K562 (cell line): ENCODE measurements at regions not wholly inside any gene's neighbourhood (a gene's known extent, or its start where the extent isn't known, plus 50 kb on each side); places are given as distances from the start of the nearest gene placed in this dataset.

ENCODE experiments used
- ATAC-seq: fragments of 200-7000 bp; cut with Tn5 transposase; 3 replicates; pipeline ENCODE4 v1.9.1; 2020; ENCODE audit warnings: moderate library complexity
- BruUV-seq: library from RNA; stranded (reverse); fragments of 400-500 nt; replicated peaks from 2 replicates; lab custom pipeline; 2021; lab: Mats Ljungman, UMichigan
- CTCF ChIA-PET: fragments of 300-600 bp; formaldehyde crosslinking; extraction: SDS; loops from one replicate; lab custom pipeline; 2021; ENCODE audit warnings: low intra/inter-chr PET ratio; lab: Yijun Ruan, JAX
- POLR2A ChIA-PET: fragments of 300-600, 350-650 bp; sonication (Branson Sonifier 250); formaldehyde crosslinking; extraction: SDS; loops from one replicate; lab custom pipeline; 2021; ENCODE audit warnings: antibody characterized with exemption, inconsistent platforms; lab: Yijun Ruan, JAX
- DNase-seq, 4 experiments: peaks; one replicate each; pipeline versions ENCODE4 v3.0.0 to v3.0.0-alpha.2; 2011 to 2018; ENCODE audit warnings: low spot score in 3 of 4, mixed read lengths in 3 of 4; ENCODE audit errors: extremely low read depth in 1 of 4
- FAIRE-seq: peaks from 2 replicates; lab custom pipeline; 2011; peaks lifted over from hg19 to GRCh38; lab: Jason Lieb, UNC
- H2AFZ ChIP-seq: 2 replicates; pipeline ENCODE4 v1.6.0; 2011; ENCODE audit warnings: low read depth, low read length, control low read depth, inconsistent platforms
- H3K27ac ChIP-seq: fragments of 200-600 bp; 3 replicates; pipeline ENCODE4 v1.8.0; 2011; ENCODE audit warnings: low read depth, mild to moderate bottlenecking, control low read depth, inconsistent platforms, low read length, moderate library complexity, mixed read lengths; ENCODE audit errors: extremely low read depth
- H3K27me3 ChIP-seq, 2 experiments: fragments of 300-600 bp in 1 of 2; 2 replicates in 1 of 2; 3 replicates in 1 of 2; pipeline versions ENCODE4 v1.6.0 to v1.8.0; 2011; ENCODE audit warnings: inconsistent platforms in 2 of 2, low read length in 2 of 2, mild to moderate bottlenecking in 1 of 2, mixed read lengths in 1 of 2, moderate library complexity in 1 of 2; ENCODE audit not compliant: control insufficient read depth in 2 of 2, insufficient read depth in 2 of 2
- H3K36me3 ChIP-seq: fragments of 300-600 bp; 3 replicates; pipeline ENCODE4 v1.8.0; 2011; ENCODE audit warnings: mild to moderate bottlenecking, low read length, inconsistent platforms; ENCODE audit not compliant: control insufficient read depth, insufficient read depth
- H3K4me1 ChIP-seq, 2 experiments: fragments of 200-600 bp in 1 of 2; replicated peaks in 1 of 2; 2 replicates in 1 of 2; 3 replicates in 1 of 2; pipeline versions ENCODE4 v1.5.1 to v1.8.0; 2011; ENCODE audit warnings: inconsistent platforms in 2 of 2, low read length in 2 of 2, mild to moderate bottlenecking in 1 of 2, mixed read lengths in 1 of 2, moderate library complexity in 1 of 2; ENCODE audit not compliant: control insufficient read depth in 2 of 2, insufficient read depth in 2 of 2
- H3K4me2 ChIP-seq: 2 replicates; pipeline ENCODE4 v1.6.1; 2011; ENCODE audit warnings: low read length, control low read depth, inconsistent platforms, mixed read lengths; ENCODE audit not compliant: insufficient read depth
- H3K4me3 ChIP-seq: fragments of 200-600 bp; sonication (generic), shearing (Covaris generic); 2 replicates; pipeline ENCODE4 v1.5.1; 2016; ENCODE audit warnings: control low read depth, inconsistent platforms
- H3K79me2 ChIP-seq: fragments of 200-600 bp; 3 replicates; pipeline ENCODE4 v1.8.0; 2011; ENCODE audit warnings: low read length, inconsistent platforms; ENCODE audit not compliant: control insufficient read depth, insufficient read depth
- H3K9ac ChIP-seq, 2 experiments: 2 replicates each; pipeline versions ENCODE4 v1.6.0 to v1.6.1; 2011; ENCODE audit warnings: low read depth in 2 of 2, low read length in 2 of 2, control low read depth in 1 of 2, inconsistent platforms in 1 of 2, mild to moderate bottlenecking in 1 of 2, mixed read lengths in 1 of 2; ENCODE audit not compliant: insufficient read depth in 1 of 2
- H3K9me1 ChIP-seq: one replicate; pipeline ENCODE4 v1.6.0; 2011; ENCODE audit warnings: inconsistent platforms, mild to moderate bottlenecking, low read length, moderate library complexity; ENCODE audit not compliant: control insufficient read depth, insufficient read depth
- H3K9me3 ChIP-seq: replicated peaks from 2 replicates; pipeline ENCODE4 v1.5.1; 2011; ENCODE audit warnings: low read depth, low read length, inconsistent platforms; ENCODE audit not compliant: control insufficient read depth, insufficient read depth
- H4K20me1 ChIP-seq: replicated peaks from 2 replicates; pipeline ENCODE4 v1.6.1; 2011; ENCODE audit warnings: low read length, inconsistent platforms, mixed read lengths; ENCODE audit not compliant: control insufficient read depth, insufficient read depth
- C11orf30 ChIP-seq: fragments of 450-650 bp; IDR thresholded peaks from 2 replicates; pipeline ENCODE4 v1.6.1; 2016; ENCODE audit warnings: low read depth, mild to moderate bottlenecking
- CBX2 ChIP-seq: fragments of 200-600 bp; sonication (generic); IDR thresholded peaks from one replicate; pipeline ENCODE4 v1.6.1; 2012; ENCODE audit warnings: mild to moderate bottlenecking, low read length, inconsistent platforms; ENCODE audit not compliant: insufficient read depth, poor library complexity, severe bottlenecking
- CREB1 ChIP-seq, 2 experiments: sonication (generic) in 1 of 2; formaldehyde crosslinking in 1 of 2; IDR thresholded peaks; 2 replicates each; pipeline versions ENCODE4 v1.6.1 to v1.8.0; 2012 to 2022; ENCODE audit warnings: inconsistent platforms in 1 of 2, mild to moderate bottlenecking in 1 of 2, missing genetic modification reagents in 1 of 2, moderate library complexity in 1 of 2
- CTCFL ChIP-seq: IDR thresholded peaks from 2 replicates; pipeline ENCODE4 v1.6.1; 2011; ENCODE audit warnings: borderline replicate concordance, low read depth, mild to moderate bottlenecking, moderate library complexity, low read length; ENCODE audit not compliant: insufficient read depth, poor library complexity, severe bottlenecking
- HNRNPL ChIP-seq: fragments of 200-400 bp; formaldehyde crosslinking; IDR thresholded peaks from 2 replicates; pipeline ENCODE4 v1.6.1; 2017; ENCODE audit warnings: low read depth, mild to moderate bottlenecking, low read length
- ILF3 ChIP-seq: fragments of 450-650 bp; IDR thresholded peaks from 2 replicates; pipeline ENCODE4 v1.6.1; 2018; ENCODE audit warnings: antibody characterized with exemption, mild to moderate bottlenecking, moderate library complexity, borderline replicate concordance
- OTX1 ChIP-seq: fragments of 450-650 bp; formaldehyde crosslinking; IDR thresholded peaks from 2 replicates; pipeline ENCODE4 v1.4.0; 2022; ENCODE audit warnings: mild to moderate bottlenecking
- TFE3 ChIP-seq: fragments of 450-650 bp; formaldehyde crosslinking; IDR thresholded peaks from 2 replicates; pipeline ENCODE4 v1.4.0; 2020; ENCODE audit warnings: mild to moderate bottlenecking, mixed read lengths
- ZNF3 ChIP-seq: fragments of 250-450 bp; sonication (Bioruptor Pico); IDR thresholded peaks from 2 replicates; pipeline ENCODE4 v1.5.0; 2021; ENCODE audit warnings: mild to moderate bottlenecking, moderate library complexity
- ZNF41 ChIP-seq: fragments of 250-450 bp; sonication (Bioruptor Pico); conservative IDR thresholded peaks from 2 replicates; pipeline ENCODE4 v1.4.0; 2020; ENCODE audit warnings: mild to moderate bottlenecking
- WGBS: fragments of 100-300 bp; shearing (Covaris generic); methylation state at CpG from one replicate; pipeline ENCODE4 v1.1.6; 2016; ENCODE audit warnings: low coverage, mixed read lengths; ENCODE audit not compliant: insufficient coverage; ENCODE audit errors: missing lambda C conversion rate; 5-methylcytosine and 5-hydroxymethylcytosine counted together
- in situ Hi-C: fragments of 300-500 bp; cut with MboI; formaldehyde crosslinking; loops from 4 replicates; pipeline ENCODE4 v1.15.0; 2018; ENCODE audit warnings: inconsistent platforms, mixed read lengths
- intact Hi-C: fragments of 100-400 bp; cut with micrococcal nuclease; formaldehyde crosslinking; loops from 2 replicates; pipeline ENCODE4 v1.14.2; 2022

GRCh38 chr22:47598864-47599263, 836.4 kb downstream of the TBC1D22A start:
- WGBS, result 0% methylated on average over 6 of the region's 6 CpGs
- no TSS peak for BruUV-seq
- no peak for ATAC-seq

More at GRCh38 chr22:47598864-47599263, 836.4 kb downstream of the TBC1D22A start:
- in situ Hi-C loops, result loop anchor here (25.0 kb wide), 1 partner anchor 888 kb away; a partner anchor contains a TSS
- no peak for TF ChIP-seq CREB1 (IDR thresholded peaks at IDR 0.05)
- TF ChIP-seq CREB1 (CRISPR knock-in tag; IDR thresholded peaks at IDR 0.05), result no peak
- TF ChIP-seq OTX1 (CRISPR knock-in tag), result no peak
- no peak for TF ChIP-seq ILF3
- no peak for TF ChIP-seq C11orf30
- TF ChIP-seq HNRNPL, result no peak
- TF ChIP-seq ZNF41 (CRISPR knock-in tag), result no peak
- TF ChIP-seq CBX2, result no peak
- no peak for TF ChIP-seq CTCFL
- TF ChIP-seq ZNF3 (CRISPR knock-in tag), result no peak
- no peak for TF ChIP-seq TFE3 (CRISPR knock-in tag)
- Histone ChIP-seq H3K27me3 (peaks cover 2 to 18% of the 10 kb centered on the region in 2 experiments; a peak in 2 of 5 replicates), H3K9me1 (no peaks in the 10 kb centered on the region), H3K9me3 (no peaks in the 10 kb centered on the region), H4K20me1 (no peaks in the 10 kb centered on the region), H3K27ac (no peak overlapping the region), H3K79me2 (no peaks in the 10 kb centered on the region), H3K4me1 (no peaks in the 10 kb centered on the region), H2AFZ (no peak overlapping the region), H3K4me3 (no peak overlapping the region), H3K4me2 (no peak overlapping the region), H3K36me3 (no peaks in the 10 kb centered on the region), H3K9ac (no peak overlapping the region)
- POLR2A ChIA-PET, result no interaction called here
- DNase-seq (no peak), FAIRE-seq (no peak)
- CTCF ChIA-PET, result no interaction called here
- intact Hi-C loops, result no loop called here
